ENCODE measurements at regions not wholly inside any gene's neighbourhood (a gene's known extent, or its start where the extent isn't known, plus 50 kb on each side); places are given as distances from the start of the nearest gene placed in this dataset.

GRCh38 chr16:79367822-79368221 is 232.7 kb downstream of the MAF start:
- DNase-seq: no peak

GRCh38 chr16:79366635-79367034 is 233.9 kb downstream of the MAF start:
- no peak for DNase-seq

- no peak for DNase-seq
Measured at GRCh38 chr16:79365702-79366101, 234.8 kb downstream of the MAF start.

- DNase-seq: no peak
Measured at GRCh38 chr16:79363484-79363883, 237.1 kb downstream of the MAF start.

GRCh38 chr16:79363035-79363434 is 237.5 kb downstream of the MAF start:
- DNase-seq: no peak

GRCh38 chr16:79362300-79362970 is 238.1 kb downstream of the MAF start:
- no peak for DNase-seq

GRCh38 chr16:79361132-79361751 is 239.3 kb downstream of the MAF start:
- DNase-seq: no peak

GRCh38 chr16:79360267-79360666 is 240.3 kb downstream of the MAF start:
- no peak for DNase-seq

GRCh38 chr16:79359082-79359481 is 241.5 kb downstream of the MAF start:
- DNase-seq: no peak

GRCh38 chr16:79358188-79358587 is 242.3 kb downstream of the MAF start:
- no peak for DNase-seq

- no peak for DNase-seq
Measured at GRCh38 chr16:79355600-79356358, 244.8 kb downstream of the MAF start.

- no peak for DNase-seq
Measured at GRCh38 chr16:79351927-79352326, 248.6 kb downstream of the MAF start.

- no peak for DNase-seq
Measured at GRCh38 chr16:79349803-79350202, 250.7 kb downstream of the MAF start.

GRCh38 chr16:79348521-79349306 is 251.8 kb downstream of the MAF start:
- DNase-seq: no peak

- no peak for DNase-seq
Measured at GRCh38 chr16:79347277-79347676, 253.3 kb downstream of the MAF start.

GRCh38 chr16:79339863-79340262 is 260.7 kb downstream of the MAF start:
- DNase-seq: no peak

- DNase-seq: no peak
Measured at GRCh38 chr16:79337906-79338305, 262.6 kb downstream of the MAF start.

GRCh38 chr16:79336437-79337229 is 263.9 kb downstream of the MAF start:
- DNase-seq: no peak

GRCh38 chr16:79334127-79334526 is 266.4 kb downstream of the MAF start:
- peak in 1 of 2 donors; percentile 28 for DNase-seq

GRCh38 chr16:79331066-79331465 is 269.5 kb downstream of the MAF start:
- no peak for DNase-seq

GRCh38 chr16:79329967-79330366 is 270.6 kb downstream of the MAF start:
- DNase-seq: no peak

- peak; percentile 92 to 95 for DNase-seq
Measured at GRCh38 chr16:79329166-79329521, 271.4 kb downstream of the MAF start.

All from inflammatory macrophage treated with lipopolysaccharide for 1 hour (primary cell).